ENCODE measurements at regions not wholly inside any gene's neighbourhood (a gene's known extent, or its start where the extent isn't known, plus 50 kb on each side); places are given as distances from the start of the nearest gene placed in this dataset.

GRCh38 chr4:55018978-55019377 lies 106.4 kb downstream of the KDR start:
- H3K4me3 Mint-ChIP-seq: no peak overlapping the region
- no peak for TF ChIP-seq CTCF (IDR thresholded peaks at IDR 0.05; ENCODE audit: unreplicated experiment in 3 of 3)
- H3K27ac Mint-ChIP-seq: no peak overlapping the region

GRCh38 chr4:55018521-55018920 lies 106.9 kb downstream of the KDR start:
- H3K4me3 Mint-ChIP-seq: no peak overlapping the region
- H3K27ac Mint-ChIP-seq: no peak overlapping the region
- no peaks in the 10 kb centered on the region for H3K27me3 Mint-ChIP-seq (ENCODE audit: low read depth)
- peaks cover 3% of the 10 kb centered on the region for H3K36me3 Mint-ChIP-seq (ENCODE audit: low read depth)
- no peak for TF ChIP-seq CTCF (IDR thresholded peaks at IDR 0.05; ENCODE audit: unreplicated experiment in 3 of 3)
- H3K4me1 Mint-ChIP-seq: no peaks in the 10 kb centered on the region
- peaks cover 2% of the 10 kb centered on the region for H3K9me3 Mint-ChIP-seq

More at GRCh38 chr4:55018978-55019377, 106.4 kb downstream of the KDR start:
- H3K27me3 Mint-ChIP-seq (ENCODE audit: low read depth): no peaks in the 10 kb centered on the region
- no peaks in the 10 kb centered on the region for H3K4me1 Mint-ChIP-seq
- H3K36me3 Mint-ChIP-seq (ENCODE audit: low read depth): peaks cover 3% of the 10 kb centered on the region
- peaks cover 2% of the 10 kb centered on the region for H3K9me3 Mint-ChIP-seq

GRCh38 chr4:55017406-55017805 lies 108.0 kb downstream of the KDR start:
- H3K27ac Mint-ChIP-seq: no peak overlapping the region
- peaks cover 2% of the 10 kb centered on the region for H3K9me3 Mint-ChIP-seq
- H3K36me3 Mint-ChIP-seq (ENCODE audit: low read depth): peaks cover 3% of the 10 kb centered on the region
- H3K27me3 Mint-ChIP-seq (ENCODE audit: low read depth): no peaks in the 10 kb centered on the region
- no peak for TF ChIP-seq CTCF (IDR thresholded peaks at IDR 0.05; ENCODE audit: unreplicated experiment in 3 of 3)
- no peak overlapping the region for H3K4me3 Mint-ChIP-seq
- peaks cover 5% of the 10 kb centered on the region for H3K4me1 Mint-ChIP-seq

- Mint-ChIP-seq H3K9me3 (no peaks in the 10 kb centered on the region), H3K4me1 (peaks cover 7% of the 10 kb centered on the region), H3K27me3 (ENCODE audit: low read depth) (no peaks in the 10 kb centered on the region), H3K4me3 (no peak overlapping the region), H3K27ac (no peak overlapping the region), H3K36me3 (ENCODE audit: low read depth) (no peaks in the 10 kb centered on the region)
- TF ChIP-seq CTCF (IDR thresholded peaks at IDR 0.05; ENCODE audit: unreplicated experiment in 3 of 3): no peak
These were observed 109.3 kb downstream of the KDR start for GRCh38 chr4:55016131-55016530.

GRCh38 chr4:55014876-55015275 lies 110.5 kb downstream of the KDR start:
- H3K9me3 Mint-ChIP-seq: peaks cover 1% of the 10 kb centered on the region

More at GRCh38 chr4:55014876-55015275, 110.5 kb downstream of the KDR start:
- no peak for TF ChIP-seq CTCF (IDR thresholded peaks at IDR 0.05; ENCODE audit: unreplicated experiment in 3 of 3)
- Mint-ChIP-seq H3K4me1 (peaks cover 7% of the 10 kb centered on the region), H3K36me3 (ENCODE audit: low read depth) (no peaks in the 10 kb centered on the region), H3K27ac (no peak overlapping the region), H3K27me3 (ENCODE audit: low read depth) (peaks cover 5% of the 10 kb centered on the region), H3K4me3 (no peak overlapping the region)

All from nephron (organoid).